ENCODE measurements at regions not wholly inside any gene's neighbourhood (a gene's known extent, or its start where the extent isn't known, plus 50 kb on each side); places are given as distances from the start of the nearest gene placed in this dataset.

DNA sequence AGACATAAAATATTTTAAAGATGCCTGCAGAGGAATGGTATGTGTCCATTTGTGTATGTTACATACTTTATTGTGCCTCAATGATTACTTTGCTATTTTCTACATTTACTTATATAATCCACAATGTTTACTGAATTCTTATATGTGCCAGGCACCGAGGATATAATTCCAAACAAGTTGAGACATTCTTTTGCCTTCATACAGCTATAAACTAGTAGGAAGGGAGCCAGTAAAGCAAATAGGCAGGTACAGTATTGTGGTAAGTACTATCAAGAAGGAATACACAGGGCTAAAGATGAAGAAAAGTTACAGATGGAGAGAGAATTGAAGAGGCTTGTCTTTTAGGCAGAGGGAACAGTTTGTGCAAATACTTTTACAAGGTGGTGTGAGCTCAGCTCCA, 131.6 kb downstream of the DISP1 start:
- TF ChIP-seq, protein P1, sequence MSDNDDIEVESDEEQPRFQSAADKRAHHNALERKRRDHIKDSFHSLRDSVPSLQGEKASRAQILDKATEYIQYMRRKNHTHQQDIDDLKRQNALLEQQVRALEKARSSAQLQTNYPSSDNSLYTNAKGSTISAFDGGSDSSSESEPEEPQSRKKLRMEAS (CRISPR knock-in tag; IDR thresholded peaks at IDR 0.05) = no peak
- TF ChIP-seq, protein P2, sequence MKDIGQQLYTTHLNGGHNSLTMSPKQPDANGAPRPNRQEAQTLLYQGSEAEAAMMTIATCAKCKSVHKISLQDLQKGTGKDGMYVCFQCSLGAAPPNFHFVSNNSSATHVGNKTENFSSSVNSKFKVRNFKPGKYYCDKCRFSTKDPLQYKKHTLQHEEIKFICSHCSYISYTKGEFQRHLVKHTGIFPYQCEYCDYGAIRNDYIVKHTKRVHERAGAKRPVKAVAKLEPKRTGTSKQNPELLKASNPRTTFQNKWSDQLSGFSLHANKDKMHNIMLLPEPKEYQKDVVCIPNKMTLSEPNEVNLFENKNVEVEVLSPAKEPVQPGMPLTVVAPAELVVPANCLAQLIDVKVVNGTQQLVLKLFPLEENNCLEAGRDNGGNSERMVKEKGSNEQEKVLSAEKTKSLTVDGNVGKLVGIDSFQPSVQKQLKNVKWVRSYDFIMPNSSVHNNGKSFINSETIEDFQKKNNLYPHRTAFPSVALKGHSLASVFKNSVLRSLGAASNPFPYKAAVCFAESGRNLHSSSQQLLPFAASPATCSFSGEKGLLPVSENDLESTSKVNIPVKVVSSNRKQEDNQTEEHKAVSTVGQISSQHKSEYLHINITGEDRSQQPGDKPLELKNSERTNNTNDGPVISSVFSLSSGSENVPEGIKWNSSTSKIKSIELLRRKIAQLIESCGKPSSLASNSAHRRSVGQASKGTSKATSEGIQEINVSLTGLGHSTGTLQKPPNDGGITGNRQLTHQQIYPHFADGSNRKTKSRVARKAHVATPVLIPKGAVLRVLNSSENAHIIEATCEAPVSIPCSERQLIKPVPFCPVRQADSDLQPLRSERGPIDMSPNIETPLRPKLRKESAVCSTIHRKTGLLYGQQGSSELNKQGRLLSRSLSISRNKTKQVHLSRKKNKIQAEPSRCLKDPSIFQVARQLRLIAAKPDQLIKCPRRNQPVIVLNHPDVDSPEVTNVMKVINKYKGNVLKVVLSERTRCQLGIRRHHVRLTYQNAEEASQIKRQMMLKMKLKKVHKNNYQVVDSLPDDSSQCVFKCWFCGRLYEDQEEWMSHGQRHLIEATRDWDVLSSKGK (CRISPR knock-in tag; IDR thresholded peaks at IDR 0.05) = no peak
- no peak for TF ChIP-seq HIVEP1 (CRISPR knock-in tag; IDR thresholded peaks at IDR 0.05)
- no peak for TF ChIP-seq SAFB (IDR thresholded peaks at IDR 0.05; ENCODE audit: borderline replicate concordance, low read depth, low read length)
- no peak for TF ChIP-seq SREBF2 (CRISPR knock-in tag; IDR thresholded peaks at IDR 0.05)
- no peak for TF ChIP-seq FOXM1 (IDR thresholded peaks at IDR 0.05; ENCODE audit: low read depth)
- no peak for TF ChIP-seq FOXM1 (CRISPR knock-in tag; IDR thresholded peaks at IDR 0.05; ENCODE audit: low read depth)
- TF ChIP-seq LEF1 (IDR thresholded peaks at IDR 0.05) = no peak
- no peak for TF ChIP-seq ZFP30 (CRISPR knock-in tag; IDR thresholded peaks at IDR 0.05; ENCODE audit: borderline replicate concordance)
- no peak for TF ChIP-seq PHF21A (IDR thresholded peaks at IDR 0.05; ENCODE audit: borderline replicate concordance, low read depth)
- TF ChIP-seq ZNF644 (tag; IDR thresholded peaks at IDR 0.05; ENCODE audit: low read depth) = no peak
- TF ChIP-seq ZNF583 (CRISPR knock-in tag; IDR thresholded peaks at IDR 0.05) = no peak
- TF ChIP-seq MXI1 (IDR thresholded peaks at IDR 0.05; ENCODE audit: low read depth, low read length) = no peak
- no peak for TF ChIP-seq DLX4 (CRISPR knock-in tag; IDR thresholded peaks at IDR 0.05)
- no peak for TF ChIP-seq ARHGAP35 (IDR thresholded peaks at IDR 0.05; ENCODE audit: partially characterized antibody)
- peaks cover 3 to 12% of the 10 kb centered on the region in 2 experiments; a peak in 3 of 5 replicates for H3K27me3 ChIP-seq (ENCODE audit: control insufficient read depth in 2 of 2, insufficient read depth in 2 of 2, low read length in 2 of 2)
- ChIA-PET CTCF (ENCODE audit: low intra/inter-chr PET ratio) (interaction anchor here (0.7 kb wide), 1 partner anchor 493 kb away, joined by 4 read pairs; no protein-coding TSS in a partner anchor), POLR2A (no interaction called here)
- no peak overlapping the region for H2AFZ ChIP-seq (ENCODE audit: low read depth, low read length)
- no peaks in the 10 kb centered on the region for H3K9me1 ChIP-seq (ENCODE audit: control insufficient read depth, insufficient read depth, low read length)
- H3K9me3 ChIP-seq (replicated peaks; ENCODE audit: control insufficient read depth, insufficient read depth, low read depth, low read length) = no peaks in the 10 kb centered on the region
- WGBS (ENCODE audit: insufficient coverage, low coverage, missing lambda C conversion rate) = 5% methylated on average over 1 of the region's 1 CpG
- no peaks in the 10 kb centered on the region for H3K36me3 ChIP-seq (ENCODE audit: control insufficient read depth, insufficient read depth, low read length)
- FAIRE-seq = no peak
- H3K4me3 ChIP-seq = no peak overlapping the region
- BruUV-seq (replicated peaks) = no TSS peak
- no peak overlapping the region for H3K4me2 ChIP-seq (ENCODE audit: insufficient read depth, low read length)
- ATAC-seq = no peak
- H3K4me1 ChIP-seq (replicated peaks in 1 of 2; ENCODE audit: control insufficient read depth in 2 of 2, insufficient read depth in 2 of 2, low read length in 2 of 2) = no peaks in the 10 kb centered on the region
- no peak overlapping the region for H3K27ac ChIP-seq (ENCODE audit: extremely low read depth, low read depth, low read length)
- H4K20me1 ChIP-seq (replicated peaks; ENCODE audit: control insufficient read depth, insufficient read depth, low read length) = no peaks in the 10 kb centered on the region
- H3K9ac ChIP-seq (ENCODE audit: insufficient read depth in 1 of 2, low read depth in 2 of 2, low read length in 2 of 2) = no peak overlapping the region
- H3K79me2 ChIP-seq (ENCODE audit: control insufficient read depth, insufficient read depth, low read length) = no peaks in the 10 kb centered on the region
- in situ Hi-C loops (cut with MboI) (no loop called here), intact Hi-C loops (cut with micrococcal nuclease) (no loop called here)
- no peak for DNase-seq (ENCODE audit: extremely low read depth in 1 of 4, low spot score in 3 of 4)
